C4-2B (cell line): ENCODE measurements at regions not wholly inside any gene's neighbourhood (a gene's known extent, or its start where the extent isn't known, plus 50 kb on each side); places are given as distances from the start of the nearest gene placed in this dataset.

ENCODE experiments used
- H3K27ac ChIP-seq: fragments of 450-650 bp; 2 replicates; pipeline ENCODE4 v1.5.1; 2017
- ZFX ChIP-seq: fragments of 450-650 bp; IDR thresholded peaks from 2 replicates; pipeline ENCODE4 v1.6.1; 2017
- TF ChIP-seq, protein P1 (sequence below): fragments of 450-650 bp; conservative IDR thresholded peaks from 2 replicates; pipeline ENCODE4 v1.5.1; 2017; ENCODE audit warnings: mild to moderate bottlenecking

DNA sequence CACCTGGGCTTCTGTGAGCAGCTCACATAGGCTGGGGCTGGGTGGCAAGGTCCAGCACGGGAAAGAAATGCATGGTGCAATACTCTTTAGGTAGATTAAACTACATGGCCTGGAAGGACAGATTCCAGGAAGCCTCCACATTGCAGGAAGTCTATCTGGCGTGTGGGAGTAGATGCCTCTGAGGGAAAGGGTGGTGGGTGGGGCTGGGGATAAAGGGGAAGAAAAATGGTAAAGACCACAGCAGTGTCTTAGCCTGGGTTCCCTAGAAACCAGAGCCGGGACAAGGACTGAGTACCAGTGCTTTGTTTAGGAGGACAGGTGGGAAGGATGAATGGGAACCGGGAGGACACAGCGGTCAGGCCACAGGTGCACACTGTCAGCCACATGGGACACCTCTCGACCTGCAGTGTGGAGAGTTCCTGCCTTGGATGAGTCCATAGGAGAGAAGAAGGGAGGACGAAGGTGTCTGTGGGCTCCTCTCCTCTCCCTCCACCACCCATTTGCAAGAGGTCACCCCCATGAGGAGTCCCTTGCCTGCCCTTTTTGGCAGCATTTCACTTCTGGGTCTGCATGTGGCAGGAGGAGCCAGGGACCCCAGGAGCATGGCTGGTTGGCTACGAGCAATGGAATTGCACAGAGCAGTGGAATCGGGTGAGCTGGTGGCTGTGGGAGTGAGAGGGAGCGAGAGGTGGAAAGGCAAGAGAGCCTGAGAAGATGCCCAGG, 91.5 kb upstream of the HS6ST1 start:
- H3K27ac ChIP-seq, result no peak overlapping the region
- no peak for TF ChIP-seq ZFX
- TF ChIP-seq, protein P1, sequence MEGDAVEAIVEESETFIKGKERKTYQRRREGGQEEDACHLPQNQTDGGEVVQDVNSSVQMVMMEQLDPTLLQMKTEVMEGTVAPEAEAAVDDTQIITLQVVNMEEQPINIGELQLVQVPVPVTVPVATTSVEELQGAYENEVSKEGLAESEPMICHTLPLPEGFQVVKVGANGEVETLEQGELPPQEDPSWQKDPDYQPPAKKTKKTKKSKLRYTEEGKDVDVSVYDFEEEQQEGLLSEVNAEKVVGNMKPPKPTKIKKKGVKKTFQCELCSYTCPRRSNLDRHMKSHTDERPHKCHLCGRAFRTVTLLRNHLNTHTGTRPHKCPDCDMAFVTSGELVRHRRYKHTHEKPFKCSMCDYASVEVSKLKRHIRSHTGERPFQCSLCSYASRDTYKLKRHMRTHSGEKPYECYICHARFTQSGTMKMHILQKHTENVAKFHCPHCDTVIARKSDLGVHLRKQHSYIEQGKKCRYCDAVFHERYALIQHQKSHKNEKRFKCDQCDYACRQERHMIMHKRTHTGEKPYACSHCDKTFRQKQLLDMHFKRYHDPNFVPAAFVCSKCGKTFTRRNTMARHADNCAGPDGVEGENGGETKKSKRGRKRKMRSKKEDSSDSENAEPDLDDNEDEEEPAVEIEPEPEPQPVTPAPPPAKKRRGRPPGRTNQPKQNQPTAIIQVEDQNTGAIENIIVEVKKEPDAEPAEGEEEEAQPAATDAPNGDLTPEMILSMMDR, result no peak

DNA sequence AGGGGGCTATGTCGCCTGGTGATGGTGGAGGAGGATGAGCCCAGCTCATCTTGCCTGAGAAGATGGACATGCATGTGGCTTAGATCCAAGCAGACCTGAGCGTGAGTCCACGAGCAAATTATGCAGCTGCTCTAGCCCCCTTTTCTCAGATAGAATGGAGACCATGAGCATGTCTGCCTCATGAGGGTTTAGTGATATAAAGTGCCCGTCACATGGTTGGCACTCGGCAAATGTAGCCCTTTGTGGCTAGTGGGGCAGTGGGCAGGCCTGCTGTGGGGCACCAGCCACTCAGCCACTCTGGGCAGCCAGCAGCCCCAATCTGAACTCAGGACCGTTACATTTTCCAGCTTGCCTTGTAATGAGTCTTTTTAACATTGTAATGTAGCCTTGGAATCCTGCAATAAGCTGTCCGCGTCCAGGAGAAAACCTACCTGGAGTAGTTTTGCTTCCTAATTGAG, 92.1 kb upstream of the HS6ST1 start:
- no peak for TF ChIP-seq ZFX
- TF ChIP-seq, protein P1, result no peak
- no peak overlapping the region for H3K27ac ChIP-seq

DNA sequence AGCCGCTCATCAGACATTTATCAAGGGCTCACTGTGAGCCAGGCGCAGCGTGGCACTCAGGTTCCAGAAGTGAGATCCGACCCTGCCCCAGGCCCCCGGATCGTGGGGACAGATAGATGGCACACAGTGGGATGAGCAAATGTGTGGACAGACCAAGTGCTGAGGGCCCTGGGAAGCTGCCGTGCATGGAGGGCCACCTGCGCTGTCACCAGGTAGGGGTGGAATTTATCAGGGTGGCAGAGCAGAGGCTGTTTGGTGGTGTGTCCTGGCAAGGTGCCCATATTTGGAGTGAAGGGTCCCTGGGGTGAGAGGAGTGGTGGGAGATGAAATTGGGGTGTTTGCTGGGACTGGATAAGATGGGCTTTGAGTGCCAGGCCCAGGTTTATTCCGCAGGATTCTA, 92.8 kb upstream of the HS6ST1 start:
- no peak for TF ChIP-seq ZFX
- no peak overlapping the region for H3K27ac ChIP-seq

DNA sequence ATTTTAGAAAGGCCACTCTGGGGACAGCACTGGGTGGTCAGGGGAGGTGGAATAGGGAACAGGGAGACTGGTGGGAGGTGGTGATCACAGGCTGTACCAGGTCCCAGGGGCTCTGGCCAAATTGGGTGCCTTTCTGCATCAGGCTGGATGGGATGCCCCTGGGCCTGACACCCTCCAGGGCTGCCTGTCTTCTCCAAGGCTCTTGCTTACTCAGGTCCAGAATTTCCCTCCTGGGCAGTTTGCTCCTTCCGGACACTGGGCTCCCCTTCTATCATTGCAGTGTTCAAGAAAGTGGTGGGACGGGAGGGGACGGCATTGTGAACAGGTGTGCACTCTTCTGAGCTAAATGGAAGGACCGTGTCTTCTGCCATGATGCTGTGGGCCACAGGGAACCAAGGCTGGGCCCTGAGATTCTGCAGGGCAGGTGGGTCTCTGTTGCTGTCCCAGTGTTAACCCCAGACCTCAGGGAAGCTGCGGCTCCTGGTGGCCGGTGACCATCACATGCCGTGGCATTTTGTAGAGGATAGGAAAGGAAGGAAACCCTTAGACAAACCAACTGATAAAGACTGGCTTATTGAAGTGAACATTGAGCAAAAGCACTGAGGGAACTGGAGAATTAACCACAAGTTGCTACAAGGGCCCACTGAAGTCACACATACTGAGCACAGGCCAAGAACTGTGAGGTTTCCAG, 93.7 kb upstream of the HS6ST1 start:
- H3K27ac ChIP-seq, result no peak overlapping the region
- TF ChIP-seq ZFX, result no peak
- TF ChIP-seq, protein P1, result no peak

DNA sequence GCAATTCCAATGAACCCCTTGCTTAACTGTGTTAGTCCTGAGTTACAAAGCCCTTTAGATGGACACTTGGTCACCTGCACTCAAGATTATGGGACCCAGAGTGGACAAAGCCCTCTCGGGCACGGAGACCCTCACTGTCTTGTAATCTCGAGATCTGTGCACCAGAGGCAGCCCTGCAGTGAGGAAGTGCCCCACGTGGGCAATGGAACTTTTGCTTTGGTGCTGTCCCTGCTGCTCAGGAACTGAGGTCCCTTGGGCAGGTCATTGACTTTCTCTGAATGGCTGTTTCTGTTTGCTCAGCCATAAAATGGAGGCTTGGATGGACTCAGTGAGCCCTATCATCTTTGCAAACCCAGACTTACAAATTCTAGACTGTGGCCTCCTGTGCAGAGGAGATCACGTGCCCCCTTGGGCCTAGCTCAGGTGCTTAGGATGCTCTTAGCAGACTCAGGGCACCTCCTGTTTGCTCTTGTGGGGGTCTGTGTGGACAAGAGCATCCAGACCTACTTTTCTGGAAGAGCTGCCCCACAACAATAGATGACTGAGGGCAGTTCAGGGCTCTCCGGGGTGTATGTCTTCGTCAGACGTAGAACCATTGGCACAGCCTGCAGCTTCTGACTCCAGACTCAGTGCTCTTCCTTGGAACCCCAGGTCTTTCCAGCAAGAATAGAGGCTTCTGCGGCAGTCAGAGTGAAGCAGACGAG, 94.5 kb upstream of the HS6ST1 start:
- no peak overlapping the region for H3K27ac ChIP-seq
- no peak for TF ChIP-seq ZFX

DNA sequence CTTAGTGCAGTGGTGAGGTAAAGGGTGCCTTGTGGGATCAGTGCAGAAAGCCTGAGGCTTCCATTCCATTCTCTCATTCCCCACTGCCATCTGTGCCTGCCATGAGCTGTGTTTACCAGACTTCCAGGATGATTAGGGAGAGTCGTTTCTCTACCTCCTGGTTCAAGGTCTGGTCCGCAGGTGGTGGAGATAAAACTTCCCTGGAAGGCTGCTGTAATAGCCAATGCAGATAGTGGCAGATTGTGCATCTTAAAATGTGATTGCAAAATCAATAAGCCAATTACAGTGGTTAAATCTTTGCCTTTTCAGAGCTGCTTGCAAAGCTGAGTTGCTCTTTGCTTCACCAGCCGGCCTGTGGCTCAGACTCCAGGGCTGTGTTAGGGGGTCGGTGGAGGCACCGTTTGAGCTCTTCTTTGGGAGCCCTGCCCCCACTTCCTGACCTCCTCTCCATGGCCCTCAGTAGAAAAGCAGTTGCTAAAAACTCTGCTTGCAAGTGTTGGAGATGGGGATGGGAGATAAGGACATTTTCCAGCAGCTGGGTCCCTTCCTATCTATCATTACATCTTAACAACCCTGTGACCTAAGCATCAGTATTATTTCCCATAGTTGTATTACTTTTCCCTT, 95.2 kb upstream of the HS6ST1 start:
- no peak overlapping the region for H3K27ac ChIP-seq
- TF ChIP-seq, protein P1, result no peak
- TF ChIP-seq ZFX, result no peak

DNA sequence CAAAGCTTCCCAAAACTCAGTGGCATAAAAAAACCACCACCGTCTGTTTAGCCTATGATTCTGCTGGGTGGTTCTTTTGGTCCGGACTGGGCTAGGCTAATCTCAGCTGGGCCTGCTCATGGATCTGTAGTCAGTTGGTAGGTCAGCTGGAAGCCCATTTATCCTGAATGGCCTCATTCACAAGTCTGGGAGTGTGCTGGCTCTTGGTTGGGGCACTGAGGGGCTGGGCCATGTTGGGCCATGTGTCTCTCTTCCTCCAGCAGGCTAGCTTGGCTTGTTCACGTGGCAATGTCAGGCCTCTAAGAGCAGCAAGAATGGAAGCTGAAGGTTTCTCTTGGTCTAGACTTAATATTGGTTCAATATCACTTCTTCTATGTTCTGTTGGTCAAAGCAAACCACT, 95.7 kb upstream of the HS6ST1 start:
- no peak overlapping the region for H3K27ac ChIP-seq
- no peak for TF ChIP-seq ZFX
- TF ChIP-seq, protein P1, result no peak
